ENCODE measurements at regions not wholly inside any gene's neighbourhood (a gene's known extent, or its start where the extent isn't known, plus 50 kb on each side); places are given as distances from the start of the nearest gene placed in this dataset.

DNA sequence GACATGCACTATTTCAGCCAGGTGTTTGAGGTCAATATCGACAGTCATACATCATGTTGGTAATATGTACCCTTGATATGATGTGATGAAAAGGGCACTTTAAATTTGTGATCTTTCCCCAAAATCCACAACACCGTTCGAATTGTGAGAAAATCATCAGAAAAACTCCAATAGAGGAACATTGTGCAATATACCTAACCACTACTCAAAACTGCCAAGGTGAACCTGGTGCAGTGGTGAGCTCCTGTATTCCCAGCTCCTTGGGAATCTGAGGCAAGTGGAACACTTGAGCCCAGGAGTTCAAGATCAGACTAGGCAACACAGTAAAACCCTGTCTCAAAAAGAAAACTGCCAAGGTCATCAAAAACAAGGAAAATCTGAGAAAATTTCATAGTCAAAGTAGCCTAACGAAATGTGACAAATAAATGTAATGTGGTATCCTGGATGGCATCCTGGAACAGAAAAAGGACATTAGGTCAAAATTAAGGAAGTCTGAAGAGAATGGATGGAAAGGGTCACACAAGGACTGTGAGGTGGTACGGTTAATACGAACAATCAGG, 55.6 kb upstream of the LSM6 start:
- Histone ChIP-seq H4K20me1 (ENCODE audit: insufficient read depth) (no peaks in the 10 kb centered on the region), H3K9me3 (ENCODE audit: low read length) (no peaks in the 10 kb centered on the region), H2AFZ (ENCODE audit: low read depth, low read length) (no peak overlapping the region), H3K4me2 (ENCODE audit: low read length) (no peak overlapping the region), H3K9ac (ENCODE audit: low read length) (no peak overlapping the region), H3K79me2 (replicated peaks; ENCODE audit: insufficient read depth, low read length) (no peaks in the 10 kb centered on the region), H3K27ac (ENCODE audit: low read length) (no peak overlapping the region), H3K9me2 (ENCODE audit: insufficient read depth, low read length) (no peaks in the 10 kb centered on the region), H3K4me3 (ENCODE audit: low read length) (no peak overlapping the region), H3K36me3 (ENCODE audit: insufficient read depth, low read length) (no peaks in the 10 kb centered on the region), H3K27me3 (ENCODE audit: insufficient read depth, low read depth, low read length) (no peaks in the 10 kb centered on the region), H3F3A (ENCODE audit: insufficient read depth, low read length, poor library complexity, severe bottlenecking) (no peaks in the 10 kb centered on the region)
- TF ChIP-seq POLR2AphosphoS5 (IDR thresholded peaks at IDR 0.05) (no peak), EP300 (conservative IDR thresholded peaks at IDR 0.05; ENCODE audit: poor library complexity, severe bottlenecking) (no peak), MXI1 (conservative IDR thresholded peaks at IDR 0.05; ENCODE audit: poor library complexity, severe bottlenecking) (no peak)
- TF ChIP-seq, protein P1, sequence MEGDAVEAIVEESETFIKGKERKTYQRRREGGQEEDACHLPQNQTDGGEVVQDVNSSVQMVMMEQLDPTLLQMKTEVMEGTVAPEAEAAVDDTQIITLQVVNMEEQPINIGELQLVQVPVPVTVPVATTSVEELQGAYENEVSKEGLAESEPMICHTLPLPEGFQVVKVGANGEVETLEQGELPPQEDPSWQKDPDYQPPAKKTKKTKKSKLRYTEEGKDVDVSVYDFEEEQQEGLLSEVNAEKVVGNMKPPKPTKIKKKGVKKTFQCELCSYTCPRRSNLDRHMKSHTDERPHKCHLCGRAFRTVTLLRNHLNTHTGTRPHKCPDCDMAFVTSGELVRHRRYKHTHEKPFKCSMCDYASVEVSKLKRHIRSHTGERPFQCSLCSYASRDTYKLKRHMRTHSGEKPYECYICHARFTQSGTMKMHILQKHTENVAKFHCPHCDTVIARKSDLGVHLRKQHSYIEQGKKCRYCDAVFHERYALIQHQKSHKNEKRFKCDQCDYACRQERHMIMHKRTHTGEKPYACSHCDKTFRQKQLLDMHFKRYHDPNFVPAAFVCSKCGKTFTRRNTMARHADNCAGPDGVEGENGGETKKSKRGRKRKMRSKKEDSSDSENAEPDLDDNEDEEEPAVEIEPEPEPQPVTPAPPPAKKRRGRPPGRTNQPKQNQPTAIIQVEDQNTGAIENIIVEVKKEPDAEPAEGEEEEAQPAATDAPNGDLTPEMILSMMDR (IDR thresholded peaks at IDR 0.05; ENCODE audit: poor library complexity, severe bottlenecking): no peak

DNA sequence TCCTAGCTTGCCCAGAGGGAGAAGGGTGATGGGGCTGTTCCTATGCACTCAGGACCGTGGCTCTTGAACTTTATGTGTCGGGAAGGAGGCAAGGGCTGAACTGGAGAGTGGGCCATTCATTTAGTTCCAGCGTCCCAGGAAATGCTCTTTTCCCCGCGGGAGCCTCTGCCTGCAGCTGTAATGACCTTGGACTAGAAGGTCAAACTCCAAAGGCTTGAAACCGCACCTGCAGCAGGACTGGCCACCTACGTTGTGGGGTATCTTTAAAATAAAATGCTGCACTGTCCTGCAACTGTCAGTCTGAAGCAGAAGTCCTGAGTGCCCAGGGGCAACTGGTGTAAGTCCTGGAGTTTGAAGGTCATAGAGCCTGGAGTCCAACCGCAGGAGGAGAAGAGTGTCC, 61.5 kb upstream of the LSM6 start:
- Histone ChIP-seq H3K4me3 (ENCODE audit: low read length) (no peak overlapping the region), H2AFZ (ENCODE audit: low read depth, low read length) (no peak overlapping the region), H3K9me3 (ENCODE audit: low read length) (no peaks in the 10 kb centered on the region)

More for the DNA sequence above, 61.5 kb upstream of the LSM6 start:
- Histone ChIP-seq H3K79me2 (replicated peaks; ENCODE audit: insufficient read depth, low read length) (no peaks in the 10 kb centered on the region), H3K27me3 (ENCODE audit: insufficient read depth, low read depth, low read length) (no peaks in the 10 kb centered on the region), H3K27ac (ENCODE audit: low read length) (no peak overlapping the region), H3K9ac (ENCODE audit: low read length) (no peak overlapping the region), H3K36me3 (ENCODE audit: insufficient read depth, low read length) (no peaks in the 10 kb centered on the region), H3K4me2 (ENCODE audit: low read length) (no peak overlapping the region), H3F3A (ENCODE audit: insufficient read depth, low read length, poor library complexity, severe bottlenecking) (no peaks in the 10 kb centered on the region), H4K20me1 (ENCODE audit: insufficient read depth) (no peaks in the 10 kb centered on the region), H3K9me2 (ENCODE audit: insufficient read depth, low read length) (no peaks in the 10 kb centered on the region)
- TF ChIP-seq RAD21 (conservative IDR thresholded peaks at IDR 0.05): no peak
- no peak for TF ChIP-seq EP300 (conservative IDR thresholded peaks at IDR 0.05; ENCODE audit: poor library complexity, severe bottlenecking)
- no peak for TF ChIP-seq TAF1 (IDR thresholded peaks at IDR 0.05; ENCODE audit: low read depth)
- TF ChIP-seq MXI1 (conservative IDR thresholded peaks at IDR 0.05; ENCODE audit: poor library complexity, severe bottlenecking): no peak
- TF ChIP-seq EZH2 (IDR thresholded peaks at IDR 0.05; ENCODE audit: borderline replicate concordance, insufficient read depth, low read length, poor library complexity, severe bottlenecking): no peak
- TF ChIP-seq, protein P2, sequence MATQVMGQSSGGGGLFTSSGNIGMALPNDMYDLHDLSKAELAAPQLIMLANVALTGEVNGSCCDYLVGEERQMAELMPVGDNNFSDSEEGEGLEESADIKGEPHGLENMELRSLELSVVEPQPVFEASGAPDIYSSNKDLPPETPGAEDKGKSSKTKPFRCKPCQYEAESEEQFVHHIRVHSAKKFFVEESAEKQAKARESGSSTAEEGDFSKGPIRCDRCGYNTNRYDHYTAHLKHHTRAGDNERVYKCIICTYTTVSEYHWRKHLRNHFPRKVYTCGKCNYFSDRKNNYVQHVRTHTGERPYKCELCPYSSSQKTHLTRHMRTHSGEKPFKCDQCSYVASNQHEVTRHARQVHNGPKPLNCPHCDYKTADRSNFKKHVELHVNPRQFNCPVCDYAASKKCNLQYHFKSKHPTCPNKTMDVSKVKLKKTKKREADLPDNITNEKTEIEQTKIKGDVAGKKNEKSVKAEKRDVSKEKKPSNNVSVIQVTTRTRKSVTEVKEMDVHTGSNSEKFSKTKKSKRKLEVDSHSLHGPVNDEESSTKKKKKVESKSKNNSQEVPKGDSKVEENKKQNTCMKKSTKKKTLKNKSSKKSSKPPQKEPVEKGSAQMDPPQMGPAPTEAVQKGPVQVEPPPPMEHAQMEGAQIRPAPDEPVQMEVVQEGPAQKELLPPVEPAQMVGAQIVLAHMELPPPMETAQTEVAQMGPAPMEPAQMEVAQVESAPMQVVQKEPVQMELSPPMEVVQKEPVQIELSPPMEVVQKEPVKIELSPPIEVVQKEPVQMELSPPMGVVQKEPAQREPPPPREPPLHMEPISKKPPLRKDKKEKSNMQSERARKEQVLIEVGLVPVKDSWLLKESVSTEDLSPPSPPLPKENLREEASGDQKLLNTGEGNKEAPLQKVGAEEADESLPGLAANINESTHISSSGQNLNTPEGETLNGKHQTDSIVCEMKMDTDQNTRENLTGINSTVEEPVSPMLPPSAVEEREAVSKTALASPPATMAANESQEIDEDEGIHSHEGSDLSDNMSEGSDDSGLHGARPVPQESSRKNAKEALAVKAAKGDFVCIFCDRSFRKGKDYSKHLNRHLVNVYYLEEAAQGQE (IDR thresholded peaks at IDR 0.05; ENCODE audit: borderline replicate concordance): no peak
- TF ChIP-seq, protein P1 (IDR thresholded peaks at IDR 0.05; ENCODE audit: poor library complexity, severe bottlenecking): no peak
- TF ChIP-seq POLR2AphosphoS5 (IDR thresholded peaks at IDR 0.05): no peak
- no peak for TF ChIP-seq SMC3 (conservative IDR thresholded peaks at IDR 0.05; ENCODE audit: poor library complexity)
